Activated CD4-positive, alpha-beta T cell treated with anti-CD3 and anti-CD28 coated beads, Interleukin-2, amount 50 U/mL, for 24 hours (primary cell): ENCODE measurements at regions not wholly inside any gene's neighbourhood (a gene's known extent, or its start where the extent isn't known, plus 50 kb on each side); places are given as distances from the start of the nearest gene placed in this dataset.

Source experiments
- DNase-seq, 2 donors: peaks; one replicate each; pipeline ENCODE4 v3.0.0-alpha.2; 2020; ENCODE audit warnings: low read depth in 1 of 2, low spot score in 1 of 2

DNA sequence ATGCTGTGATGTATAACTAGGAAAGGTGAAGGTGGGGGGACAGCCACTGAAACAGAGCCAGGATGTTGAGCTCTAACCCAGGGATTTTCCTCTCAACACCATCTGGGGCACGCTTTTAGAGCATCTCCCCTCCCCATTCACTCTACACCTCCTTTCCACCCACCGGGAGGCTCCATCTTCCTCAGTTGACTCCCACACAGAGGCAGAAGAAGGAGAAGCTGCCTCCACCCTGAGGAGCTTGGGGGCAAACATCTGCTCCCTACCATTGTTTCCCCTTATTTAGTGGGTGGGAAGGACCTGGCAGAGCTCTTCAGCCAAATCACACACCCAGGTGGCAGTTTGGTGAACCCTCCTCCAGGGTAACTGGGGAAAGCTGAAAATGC, 50.0 kb upstream of the ADA2 start:
- no peak for DNase-seq
